Right ventricle myocardium superior (tissue), 1 donor: ENCODE measurements at regions not wholly inside any gene's neighbourhood (a gene's known extent, or its start where the extent isn't known, plus 50 kb on each side); places are given as distances from the start of the nearest gene placed in this dataset.

Experiments used
- ATAC-seq: fragments of 200-7000 bp; cut with Tn5 transposase; one replicate; pipeline ENCODE4 v1.9.1; 2020; ENCODE audit warnings: mild to moderate bottlenecking; ENCODE audit not compliant: poor library complexity
- DNase-seq: peaks from one replicate; pipeline ENCODE4 v3.0.0-alpha.2; 2020
- intact Hi-C: fragments of 100-400 bp; cut with DNase I; formaldehyde crosslinking; loops from one replicate; pipeline ENCODE4 v1.11.2; 2022
- donor health status: DM: no; HTN: yes; CAD: no; lungs with severe emphysema.

- ATAC-seq (no peak), DNase-seq (no peak)
- intact Hi-C loops = no loop called here
Measured at GRCh38 chr1:209307846-209308245, 275.7 kb upstream of the CAMK1G start.

DNA sequence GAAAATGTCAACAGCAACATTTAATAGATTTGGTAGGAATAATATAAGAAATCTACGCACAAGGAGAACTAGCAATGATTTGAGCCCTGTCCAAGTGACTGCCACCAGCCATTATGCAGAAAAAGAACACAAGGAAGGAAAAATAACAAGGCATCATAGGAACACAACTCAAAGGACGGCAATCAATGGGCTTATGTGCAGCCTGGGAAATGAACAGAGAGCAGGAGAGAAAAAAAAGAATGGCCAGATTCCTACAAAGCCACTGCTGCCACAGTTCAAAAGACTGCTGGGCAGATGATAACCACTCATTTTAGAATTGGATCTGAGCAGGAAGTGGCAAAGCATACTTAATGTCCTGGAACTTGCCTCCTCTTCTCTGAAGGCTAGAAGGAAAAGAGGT, 274.3 kb upstream of the CAMK1G start:
- ATAC-seq (no peak), DNase-seq (no peak)
- intact Hi-C loops = no loop called here

- DNase-seq (no peak), ATAC-seq (no peak)
- intact Hi-C loops = no loop called here
Measured at GRCh38 chr1:209311770-209312169, 271.7 kb upstream of the CAMK1G start.

DNA sequence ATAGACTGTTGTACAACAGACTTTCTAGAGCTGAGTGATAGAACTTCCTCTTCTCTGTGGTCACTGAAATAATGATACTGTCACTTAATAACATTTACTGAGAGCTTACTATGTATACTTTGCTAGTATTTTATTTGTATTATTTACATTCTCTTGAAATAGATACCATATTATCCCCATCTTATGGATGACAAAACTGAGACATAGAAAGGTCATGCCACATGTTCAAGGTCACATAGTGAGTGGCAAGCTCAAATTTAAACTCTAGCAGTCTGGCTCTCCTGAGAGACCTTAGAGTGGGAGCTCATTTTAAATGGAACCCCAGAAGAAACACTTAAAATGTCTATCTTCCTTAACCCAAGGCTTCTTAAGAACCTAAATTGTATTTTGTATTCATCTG, 266.6 kb upstream of the CAMK1G start:
- intact Hi-C loops = no loop called here

DNA sequence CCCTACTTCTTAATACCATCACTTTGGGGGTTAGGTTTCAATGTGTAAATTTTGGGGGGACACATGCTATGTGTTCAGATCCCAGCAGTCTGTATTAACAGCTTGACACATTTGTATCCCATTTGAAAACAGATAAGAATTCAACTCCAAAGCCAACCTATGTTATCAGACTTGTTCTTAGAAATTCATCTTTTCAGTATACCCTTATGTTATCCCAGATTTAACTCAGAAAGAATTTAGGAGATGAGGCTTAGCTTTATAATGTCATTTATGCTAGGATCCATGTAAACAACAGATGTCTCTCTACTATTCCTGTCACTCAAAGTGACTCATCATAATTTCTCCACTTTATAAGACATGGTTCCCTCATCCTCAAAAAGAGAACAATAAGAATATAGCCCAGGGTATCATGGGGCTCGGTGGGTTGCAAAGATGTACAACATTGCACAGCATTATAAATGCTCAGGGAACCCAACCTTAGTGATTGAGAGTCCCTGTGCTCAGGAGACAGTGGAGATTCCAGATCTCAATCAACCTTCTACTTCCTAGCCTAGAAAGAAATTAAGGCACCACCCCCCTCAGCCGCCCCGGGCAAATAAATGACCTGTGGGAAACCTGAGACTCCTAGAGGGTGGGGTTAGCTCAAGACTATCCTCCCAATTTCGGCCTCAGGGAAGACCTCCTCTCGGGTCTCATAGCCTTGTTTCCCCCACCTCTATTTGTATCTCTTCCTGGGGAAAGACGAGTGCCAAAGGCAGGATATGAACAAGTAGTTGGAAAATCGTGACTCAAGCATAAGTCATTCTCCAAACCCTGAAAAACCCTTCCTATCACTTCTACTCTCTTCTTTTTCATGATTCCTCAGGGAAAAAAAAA, 265.1 kb upstream of the CAMK1G start:
- ATAC-seq (no peak), DNase-seq (no peak)
- intact Hi-C loops = no loop called here

More for the DNA sequence above, 266.6 kb upstream of the CAMK1G start:
- ATAC-seq (no peak), DNase-seq (no peak)

GRCh38 chr1:209319057-209319432, 264.5 kb upstream of the CAMK1G start:
- ATAC-seq (no peak), DNase-seq (no peak)
- intact Hi-C loops = no loop called here

GRCh38 chr1:209319549-209319948, 264.0 kb upstream of the CAMK1G start:
- DNase-seq = no peak
- intact Hi-C loops = no loop called here
- ATAC-seq = no peak

DNA sequence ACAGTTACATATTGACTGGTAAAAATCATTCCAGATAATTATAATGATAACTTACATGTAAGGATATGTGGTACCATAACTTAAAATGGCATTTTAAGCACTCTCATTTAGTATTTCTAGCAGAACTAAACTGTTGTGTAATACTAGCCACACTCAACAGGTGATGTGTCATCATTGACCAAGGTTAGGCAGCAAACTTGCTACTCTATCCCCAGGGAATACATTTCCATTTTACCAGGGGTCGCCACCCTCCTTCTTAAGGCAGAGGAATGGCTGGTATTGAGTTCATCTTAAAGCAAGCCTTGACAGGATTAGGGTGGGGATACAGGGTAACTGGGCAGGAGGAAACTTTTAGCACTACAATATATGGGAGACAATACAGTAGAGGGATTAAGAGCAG, 259.8 kb upstream of the CAMK1G start:
- intact Hi-C loops = no loop called here
- ATAC-seq (no peak), DNase-seq (no peak)

DNA sequence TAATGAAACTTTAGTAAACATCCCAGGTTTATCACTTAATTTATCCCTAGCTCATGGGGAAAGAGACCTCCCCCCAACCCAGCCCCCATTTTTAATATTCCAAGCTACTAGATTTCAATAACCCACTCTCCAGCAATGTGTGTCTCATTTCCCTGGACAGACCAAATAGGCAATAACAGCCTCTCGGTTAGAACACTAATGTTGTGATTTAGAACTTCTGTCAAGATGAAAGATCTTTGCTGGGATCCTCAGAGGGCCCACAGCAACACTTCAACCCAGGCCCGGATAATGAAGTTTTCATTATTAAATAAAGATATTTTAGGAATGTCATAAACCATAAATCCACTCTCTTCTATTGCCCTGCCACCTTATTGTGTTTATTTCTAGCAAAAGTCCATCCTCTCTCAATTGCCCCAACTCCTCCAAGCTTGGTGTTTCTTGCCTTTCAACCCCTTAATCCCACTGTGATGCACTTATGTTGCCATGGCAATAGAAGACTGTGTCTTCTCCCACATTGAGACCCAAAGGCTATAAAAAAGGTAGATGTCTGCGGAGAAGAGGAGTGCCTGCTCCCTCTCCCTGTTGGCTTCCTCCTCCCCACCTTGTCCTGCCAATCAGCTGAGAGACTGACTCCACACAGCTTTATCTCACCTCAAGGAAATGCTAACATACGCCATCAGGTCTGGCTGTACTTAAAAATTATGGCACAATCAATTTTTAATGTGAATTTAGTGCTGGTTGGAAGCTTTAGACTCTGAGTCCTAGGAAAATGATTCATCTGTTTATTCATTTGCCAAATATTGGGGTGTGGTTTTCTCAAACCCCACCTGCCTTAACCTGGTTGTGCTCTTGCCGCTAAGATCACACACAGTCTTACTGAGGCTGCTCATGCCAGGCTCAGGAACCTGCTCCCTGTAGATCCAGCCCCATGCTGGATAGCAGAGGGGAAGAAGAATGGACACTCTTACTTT, 258.3 kb upstream of the CAMK1G start:
- intact Hi-C loops = no loop called here
- DNase-seq = no peak
- no peak for ATAC-seq

- no peak for ATAC-seq
Measured at GRCh38 chr1:209326076-209326475, 257.4 kb upstream of the CAMK1G start.

DNA sequence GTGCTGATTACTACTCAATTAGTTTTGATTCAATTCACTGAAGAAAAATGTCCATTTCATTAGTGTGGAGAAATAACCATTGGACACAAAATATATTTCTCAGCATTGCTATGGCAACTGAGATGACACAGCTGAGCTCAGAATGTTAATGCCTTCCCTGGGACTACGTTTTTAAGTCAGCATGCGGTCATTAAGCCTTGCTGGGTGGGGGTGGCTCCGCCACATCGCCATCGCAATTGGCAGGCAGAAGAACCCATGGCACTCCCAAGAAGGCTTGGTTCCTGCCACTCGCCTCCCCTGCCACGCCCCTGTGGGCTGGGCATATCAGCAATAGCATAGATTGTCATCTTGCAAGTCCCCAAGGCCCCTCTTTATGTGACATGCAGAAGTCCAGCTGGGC, 256.7 kb upstream of the CAMK1G start:
- ATAC-seq (no peak), DNase-seq (no peak)
- intact Hi-C loops = no loop called here

More at GRCh38 chr1:209326076-209326475, 257.4 kb upstream of the CAMK1G start:
- intact Hi-C loops = no loop called here
- DNase-seq = no peak

GRCh38 chr1:209328196-209328595, 255.3 kb upstream of the CAMK1G start:
- DNase-seq (no peak), ATAC-seq (no peak)
- intact Hi-C loops = no loop called here

- ATAC-seq = no peak
- DNase-seq = no peak
- intact Hi-C loops = no loop called here
Measured at GRCh38 chr1:209335178-209335577, 248.3 kb upstream of the CAMK1G start.

- DNase-seq (no peak), ATAC-seq (no peak)
- intact Hi-C loops = no loop called here
Measured at GRCh38 chr1:209341146-209341545, 242.4 kb upstream of the CAMK1G start.

DNA sequence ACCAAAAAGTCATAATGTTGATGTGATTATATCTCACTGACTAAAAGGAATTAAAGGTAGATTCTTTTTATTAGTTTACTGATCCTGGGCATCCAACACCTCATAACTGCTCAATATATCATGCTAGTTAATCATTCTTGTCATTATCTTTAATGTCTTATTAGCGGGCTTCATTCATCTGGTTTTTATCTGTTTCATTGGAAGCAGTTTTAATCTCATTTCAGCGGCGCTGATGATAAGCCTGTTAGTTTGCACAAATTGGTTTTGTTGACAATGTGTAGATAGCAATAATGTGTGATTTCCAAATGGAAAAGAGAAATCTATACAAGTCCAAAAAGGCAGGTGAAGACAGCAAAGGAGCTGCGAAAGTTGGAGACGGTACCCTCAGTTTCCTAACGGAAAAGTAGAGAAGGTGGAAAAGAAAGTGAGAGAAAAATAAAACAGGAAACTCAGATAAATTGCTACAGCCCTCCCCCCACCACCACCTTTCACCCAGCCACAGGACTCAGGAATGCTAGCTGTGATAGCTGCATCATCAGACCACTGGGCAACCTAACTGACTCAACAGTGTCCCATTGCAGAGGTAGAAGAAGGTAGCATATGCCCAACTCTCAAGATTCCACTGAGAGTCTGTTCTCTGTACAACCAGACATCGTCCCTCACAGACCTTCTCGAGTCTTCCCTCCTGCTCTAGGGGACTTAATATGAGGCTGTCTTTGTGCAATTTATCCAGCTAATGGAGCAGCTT, 241.7 kb upstream of the CAMK1G start:
- DNase-seq = no peak
- no peak for ATAC-seq
- intact Hi-C loops = no loop called here

DNA sequence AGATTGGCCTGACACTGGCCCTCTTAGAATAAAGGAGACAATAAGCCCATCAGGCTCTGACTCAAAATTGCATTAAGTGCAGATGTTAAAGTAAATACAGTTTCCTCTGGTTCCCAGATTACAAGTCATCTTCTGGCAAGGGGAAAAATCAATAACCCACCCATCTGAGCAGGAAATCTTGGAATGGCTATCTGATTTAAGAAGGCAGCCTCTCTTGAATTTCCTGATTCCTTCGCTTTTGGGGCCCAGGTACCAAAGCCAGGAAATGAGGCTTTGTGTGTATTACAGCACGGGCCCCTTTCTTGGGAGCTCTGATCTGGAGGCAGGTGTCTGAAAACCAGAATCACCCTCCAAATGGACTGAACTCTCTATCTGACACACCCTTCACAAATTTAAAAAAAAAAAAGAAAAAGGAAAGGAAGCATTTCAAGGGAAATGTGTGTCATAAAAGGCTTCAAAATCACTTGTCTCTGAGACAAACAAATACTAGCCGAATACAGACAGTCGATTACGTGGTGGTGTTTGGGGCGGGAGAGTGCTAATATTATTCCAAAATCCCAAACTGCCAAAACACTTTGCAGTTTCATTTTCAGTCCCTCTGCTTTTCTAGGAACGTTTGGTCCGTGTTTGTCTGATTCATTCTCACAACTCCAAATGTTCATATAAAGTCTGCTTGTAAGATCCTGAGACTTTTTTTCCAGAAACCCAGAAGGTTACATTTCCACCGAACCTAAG, 240.9 kb upstream of the CAMK1G start:
- intact Hi-C loops = no loop called here
- DNase-seq = no peak
- no peak for ATAC-seq

GRCh38 chr1:209343511-209343910, 240.0 kb upstream of the CAMK1G start:
- DNase-seq (no peak), ATAC-seq (no peak)
- intact Hi-C loops = no loop called here

DNA sequence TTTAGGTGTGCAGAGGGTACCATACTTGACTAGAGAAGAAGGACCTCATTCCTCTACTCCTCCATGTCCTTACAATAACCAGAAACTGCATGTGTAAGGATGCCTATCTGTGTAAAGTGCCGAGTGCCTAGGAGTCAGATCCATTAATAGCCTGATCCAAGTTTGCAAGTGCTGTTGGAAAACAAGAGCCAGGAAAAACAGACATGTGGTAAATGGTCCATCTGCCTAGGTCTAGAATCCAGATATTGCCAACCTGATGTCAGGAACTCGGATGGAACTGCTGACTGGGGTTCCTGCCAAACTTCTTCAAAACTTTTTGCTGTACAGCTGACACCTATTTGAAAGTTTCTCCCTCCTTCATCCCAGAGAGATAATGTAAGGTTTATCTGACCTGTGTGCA, 239.4 kb upstream of the CAMK1G start:
- ATAC-seq (no peak), DNase-seq (no peak)
- intact Hi-C loops = no loop called here
